Coronary artery (tissue), 2 donors: ENCODE measurements at regions not wholly inside any gene's neighbourhood (a gene's known extent, or its start where the extent isn't known, plus 50 kb on each side); places are given as distances from the start of the nearest gene placed in this dataset.
A peak's percentile ranks its signal among the peaks of the same experiment; 100 is the strongest.
"Not testable (repeated sequence)": the region's sequence is repeated elsewhere in the genome, so short reads cannot be mapped to it uniquely, and the experiment has no call there.

Source experiments
- DNase-seq: peaks from one replicate; pipeline ENCODE4 v3.0.0-alpha.2; 2017; ENCODE audit warnings: low spot score
- H3K27ac ChIP-seq, 2 donors: fragments of 200-600 bp; sonication (generic); one replicate each; pipeline ENCODE4 v1.5.1; 2016 to 2019
- H3K4me3 ChIP-seq: fragments of 200-600 bp; sonication (generic); 2 replicates; pipeline ENCODE4 v1.5.1; 2016; ENCODE audit warnings: mild to moderate bottlenecking, moderate library complexity
- CTCF ChIP-seq: fragments of 200-600 bp; sonication (generic); IDR thresholded peaks from one replicate; pipeline ENCODE4 v1.5.1; 2019; ENCODE audit warnings: antibody characterized with exemption

DNA sequence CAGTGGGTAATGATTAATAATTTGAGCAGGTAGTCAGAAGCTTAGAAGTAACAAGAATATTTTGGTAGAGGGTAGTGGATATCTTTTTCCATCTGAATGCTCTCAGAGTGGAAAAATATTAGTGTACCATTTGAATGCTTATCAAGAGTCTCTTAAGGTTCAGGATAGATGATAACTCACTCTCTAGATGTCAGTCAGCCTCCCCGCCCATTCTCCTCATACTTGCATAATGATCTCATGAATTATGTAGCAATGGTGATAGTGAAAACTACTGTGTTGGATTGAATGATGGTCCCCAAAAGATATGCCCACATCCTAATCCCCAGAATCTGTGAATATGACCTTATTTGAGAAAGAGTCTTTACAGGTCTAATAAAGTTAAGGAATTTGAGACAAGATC is 132.7 kb upstream of the KLF12 start:
- Histone ChIP-seq H3K27ac (no peak overlapping the region), H3K4me3 (no peak overlapping the region)
- DNase-seq: no peak
- TF ChIP-seq CTCF: no peak

- TF ChIP-seq CTCF: no peak
These were observed 132.1 kb upstream of the KLF12 start for GRCh38 chr13:74266309-74266708.

GRCh38 chr13:74264333-74264732 is 130.1 kb upstream of the KLF12 start:
- H3K4me3 ChIP-seq: no peak overlapping the region
- no peak for TF ChIP-seq CTCF
- no peak for DNase-seq
- no peak overlapping the region for H3K27ac ChIP-seq

More at GRCh38 chr13:74266309-74266708, 132.1 kb upstream of the KLF12 start:
- Histone ChIP-seq H3K27ac (no peak overlapping the region), H3K4me3 (no peak overlapping the region)
- DNase-seq: no peak

DNA sequence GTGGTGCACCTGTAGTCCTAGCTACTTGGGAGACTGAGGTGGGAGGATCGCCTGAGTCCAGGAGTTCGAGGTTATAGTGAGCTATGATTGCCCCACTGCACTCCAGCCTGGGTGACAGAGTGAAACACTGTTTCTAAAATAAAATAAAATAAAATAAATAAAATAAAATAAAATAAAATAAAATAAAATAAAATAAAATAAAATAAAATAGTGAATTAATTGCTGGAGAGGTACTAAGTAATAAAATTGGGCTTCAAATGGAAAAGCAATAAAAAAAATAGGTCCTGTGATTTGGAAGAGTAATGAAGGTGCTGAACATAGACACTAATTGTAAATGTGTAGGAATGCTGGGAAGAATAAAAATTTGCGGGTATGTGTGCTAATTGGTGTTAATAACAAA is 126.2 kb upstream of the KLF12 start:
- DNase-seq, H3K27ac ChIP-seq, H3K4me3 ChIP-seq: not testable (repeated sequence)

DNA sequence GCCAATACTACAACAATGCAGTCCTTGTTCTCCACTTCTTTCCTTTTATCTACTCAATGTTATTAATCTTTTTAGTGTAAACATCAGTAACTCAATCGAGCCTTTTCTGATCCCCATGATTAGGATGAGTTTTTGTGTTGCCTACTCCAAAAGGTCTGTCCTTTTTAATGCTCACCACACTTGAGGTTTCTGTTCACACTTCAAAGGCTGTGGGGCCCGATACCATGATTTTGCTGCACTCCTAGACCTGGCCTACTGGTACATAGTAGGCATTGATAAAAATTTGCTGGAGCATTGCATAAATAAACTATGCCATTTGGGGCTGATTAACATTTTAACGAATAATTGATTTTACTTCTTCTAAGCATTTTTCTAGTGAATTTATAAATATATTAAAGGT is 125.4 kb upstream of the KLF12 start:
- TF ChIP-seq CTCF: no peak
- Histone ChIP-seq H3K4me3 (no peak overlapping the region), H3K27ac (no peak overlapping the region)
- no peak for DNase-seq

GRCh38 chr13:74258961-74259360 is 124.8 kb upstream of the KLF12 start:
- DNase-seq: no peak
- TF ChIP-seq CTCF: no peak

DNA sequence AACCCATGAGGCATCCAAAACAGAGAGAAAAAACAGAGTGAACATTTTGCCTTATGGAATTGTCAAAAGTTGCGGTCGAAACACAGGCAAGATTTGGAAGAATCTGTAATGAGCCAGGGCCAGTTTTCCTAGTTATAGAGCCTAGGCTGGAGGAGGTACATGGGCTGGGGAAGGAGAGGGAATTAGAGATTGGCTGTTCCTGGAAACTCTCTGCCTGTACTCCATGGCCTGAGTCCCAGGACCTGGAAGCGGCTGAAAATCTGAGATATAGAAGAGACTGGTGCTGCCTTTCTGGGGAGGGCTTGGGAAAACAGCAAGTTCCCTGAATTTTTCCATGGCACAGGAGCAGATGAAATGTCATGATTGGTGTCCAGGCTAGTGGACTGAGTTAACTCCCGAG is 122.8 kb upstream of the KLF12 start:
- DNase-seq: no peak
- TF ChIP-seq CTCF: no peak
- Histone ChIP-seq H3K4me3 (peak overlapping the region; percentile 29), H3K27ac (peak overlapping the region in 1 of 2 donors; percentile 13)

More at GRCh38 chr13:74258961-74259360, 124.8 kb upstream of the KLF12 start:
- Histone ChIP-seq H3K27ac (no peak overlapping the region), H3K4me3 (no peak overlapping the region)

DNA sequence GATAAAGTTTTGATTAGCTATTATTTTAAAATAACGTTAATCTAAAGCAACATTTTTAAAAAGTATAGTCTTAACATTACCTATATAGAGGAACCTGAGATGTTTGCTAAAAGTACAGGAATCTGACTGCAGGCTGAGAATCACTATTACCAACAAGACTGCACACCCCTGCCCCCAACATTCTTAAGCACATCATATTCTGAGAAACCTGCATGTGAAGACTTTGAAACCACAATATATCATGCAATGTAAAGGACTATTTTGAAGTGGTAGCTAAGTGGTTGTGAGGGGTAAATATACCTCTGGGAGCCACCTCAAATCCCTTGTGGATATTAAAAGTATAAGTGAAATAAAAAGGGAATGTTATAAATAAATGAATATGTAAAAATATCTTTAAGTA is 119.0 kb upstream of the KLF12 start:
- no peak for TF ChIP-seq CTCF
- Histone ChIP-seq H3K4me3 (no peak overlapping the region), H3K27ac (no peak overlapping the region)
- DNase-seq: no peak
